ENCODE measurements at regions not wholly inside any gene's neighbourhood (a gene's known extent, or its start where the extent isn't known, plus 50 kb on each side); places are given as distances from the start of the nearest gene placed in this dataset.

DNA sequence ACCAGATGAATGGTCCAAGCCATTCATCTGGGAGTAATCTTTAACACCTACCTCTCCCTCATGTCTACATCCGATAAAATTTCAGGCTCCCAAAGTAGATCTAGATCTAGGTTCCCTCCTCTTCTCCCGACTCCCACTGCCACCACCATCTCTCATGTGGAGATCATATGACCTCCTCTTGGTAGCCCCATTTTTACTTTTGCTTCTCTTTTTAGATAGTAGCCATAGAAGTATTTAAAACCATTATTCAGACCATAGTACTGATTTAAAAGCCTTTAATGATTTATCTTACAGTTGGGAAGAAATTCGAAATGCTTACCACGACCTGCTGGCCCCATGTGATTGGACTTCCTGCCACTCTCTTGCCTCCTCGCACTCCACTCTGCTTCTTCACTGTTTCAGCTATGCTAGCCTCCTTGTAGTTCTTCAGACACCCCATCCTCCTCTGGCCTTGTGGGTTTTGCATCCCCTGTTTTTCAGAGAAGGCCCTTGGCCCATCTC, 98.5 kb downstream of the RASSF10 start:
- TF ChIP-seq, protein P1, sequence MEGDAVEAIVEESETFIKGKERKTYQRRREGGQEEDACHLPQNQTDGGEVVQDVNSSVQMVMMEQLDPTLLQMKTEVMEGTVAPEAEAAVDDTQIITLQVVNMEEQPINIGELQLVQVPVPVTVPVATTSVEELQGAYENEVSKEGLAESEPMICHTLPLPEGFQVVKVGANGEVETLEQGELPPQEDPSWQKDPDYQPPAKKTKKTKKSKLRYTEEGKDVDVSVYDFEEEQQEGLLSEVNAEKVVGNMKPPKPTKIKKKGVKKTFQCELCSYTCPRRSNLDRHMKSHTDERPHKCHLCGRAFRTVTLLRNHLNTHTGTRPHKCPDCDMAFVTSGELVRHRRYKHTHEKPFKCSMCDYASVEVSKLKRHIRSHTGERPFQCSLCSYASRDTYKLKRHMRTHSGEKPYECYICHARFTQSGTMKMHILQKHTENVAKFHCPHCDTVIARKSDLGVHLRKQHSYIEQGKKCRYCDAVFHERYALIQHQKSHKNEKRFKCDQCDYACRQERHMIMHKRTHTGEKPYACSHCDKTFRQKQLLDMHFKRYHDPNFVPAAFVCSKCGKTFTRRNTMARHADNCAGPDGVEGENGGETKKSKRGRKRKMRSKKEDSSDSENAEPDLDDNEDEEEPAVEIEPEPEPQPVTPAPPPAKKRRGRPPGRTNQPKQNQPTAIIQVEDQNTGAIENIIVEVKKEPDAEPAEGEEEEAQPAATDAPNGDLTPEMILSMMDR (conservative IDR thresholded peaks at IDR 0.05), result no peak
- no peak for TF ChIP-seq ZFX (IDR thresholded peaks at IDR 0.05)
